ENCODE measurements at regions not wholly inside any gene's neighbourhood (a gene's known extent, or its start where the extent isn't known, plus 50 kb on each side); places are given as distances from the start of the nearest gene placed in this dataset.

GRCh38 chr20:11719153-11719552, 198.5 kb upstream of the BTBD3 start:
- TF ChIP-seq FOXP2 (optimal IDR thresholded peaks at IDR 0.05; ENCODE audit: borderline replicate concordance, extremely low read depth, extremely low read length, insufficient read depth): no peak
- TF ChIP-seq SIN3A (IDR thresholded peaks at IDR 0.05; ENCODE audit: borderline replicate concordance, insufficient read depth, low read length): no peak
- TF ChIP-seq, protein P1, sequence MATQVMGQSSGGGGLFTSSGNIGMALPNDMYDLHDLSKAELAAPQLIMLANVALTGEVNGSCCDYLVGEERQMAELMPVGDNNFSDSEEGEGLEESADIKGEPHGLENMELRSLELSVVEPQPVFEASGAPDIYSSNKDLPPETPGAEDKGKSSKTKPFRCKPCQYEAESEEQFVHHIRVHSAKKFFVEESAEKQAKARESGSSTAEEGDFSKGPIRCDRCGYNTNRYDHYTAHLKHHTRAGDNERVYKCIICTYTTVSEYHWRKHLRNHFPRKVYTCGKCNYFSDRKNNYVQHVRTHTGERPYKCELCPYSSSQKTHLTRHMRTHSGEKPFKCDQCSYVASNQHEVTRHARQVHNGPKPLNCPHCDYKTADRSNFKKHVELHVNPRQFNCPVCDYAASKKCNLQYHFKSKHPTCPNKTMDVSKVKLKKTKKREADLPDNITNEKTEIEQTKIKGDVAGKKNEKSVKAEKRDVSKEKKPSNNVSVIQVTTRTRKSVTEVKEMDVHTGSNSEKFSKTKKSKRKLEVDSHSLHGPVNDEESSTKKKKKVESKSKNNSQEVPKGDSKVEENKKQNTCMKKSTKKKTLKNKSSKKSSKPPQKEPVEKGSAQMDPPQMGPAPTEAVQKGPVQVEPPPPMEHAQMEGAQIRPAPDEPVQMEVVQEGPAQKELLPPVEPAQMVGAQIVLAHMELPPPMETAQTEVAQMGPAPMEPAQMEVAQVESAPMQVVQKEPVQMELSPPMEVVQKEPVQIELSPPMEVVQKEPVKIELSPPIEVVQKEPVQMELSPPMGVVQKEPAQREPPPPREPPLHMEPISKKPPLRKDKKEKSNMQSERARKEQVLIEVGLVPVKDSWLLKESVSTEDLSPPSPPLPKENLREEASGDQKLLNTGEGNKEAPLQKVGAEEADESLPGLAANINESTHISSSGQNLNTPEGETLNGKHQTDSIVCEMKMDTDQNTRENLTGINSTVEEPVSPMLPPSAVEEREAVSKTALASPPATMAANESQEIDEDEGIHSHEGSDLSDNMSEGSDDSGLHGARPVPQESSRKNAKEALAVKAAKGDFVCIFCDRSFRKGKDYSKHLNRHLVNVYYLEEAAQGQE (IDR thresholded peaks at IDR 0.05; ENCODE audit: insufficient read depth in 1 of 2, low read depth in 2 of 2, low read length in 2 of 2): no peak
- no peak for TF ChIP-seq POLR2AphosphoS5 (IDR thresholded peaks at IDR 0.05; ENCODE audit: low read depth, low read length)
- no peak for TF ChIP-seq TAF1 (IDR thresholded peaks at IDR 0.05; ENCODE audit: borderline replicate concordance, insufficient read depth, low read length)

DNA sequence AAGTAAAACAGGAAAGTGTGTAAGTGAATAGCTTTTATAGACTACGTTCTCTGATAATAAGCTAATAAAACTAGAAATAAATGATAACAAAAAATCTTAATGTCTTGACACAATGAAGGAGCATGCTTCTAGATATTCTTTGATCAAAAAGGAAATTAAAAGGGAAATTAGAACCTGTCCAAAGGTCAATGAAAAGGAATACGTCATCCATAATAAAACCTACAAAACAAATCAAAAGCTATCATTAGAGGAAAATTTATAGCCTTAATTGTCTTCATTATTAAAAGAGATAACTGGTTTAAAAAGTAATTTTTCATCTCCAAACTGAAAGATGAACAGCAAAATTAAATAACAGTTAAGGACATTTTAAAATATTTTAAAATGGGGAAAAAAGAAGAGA, 196.3 kb upstream of the BTBD3 start:
- TF ChIP-seq FOXP2 (optimal IDR thresholded peaks at IDR 0.05; ENCODE audit: borderline replicate concordance, extremely low read depth, extremely low read length, insufficient read depth) (no peak), TAF1 (IDR thresholded peaks at IDR 0.05; ENCODE audit: borderline replicate concordance, insufficient read depth, low read length) (no peak), POLR2AphosphoS5 (IDR thresholded peaks at IDR 0.05; ENCODE audit: low read depth, low read length) (no peak), SIN3A (IDR thresholded peaks at IDR 0.05; ENCODE audit: borderline replicate concordance, insufficient read depth, low read length) (no peak)
- TF ChIP-seq, protein P1 (IDR thresholded peaks at IDR 0.05; ENCODE audit: insufficient read depth in 1 of 2, low read depth in 2 of 2, low read length in 2 of 2): no peak

GRCh38 chr20:11724097-11724496, 193.6 kb upstream of the BTBD3 start:
- no peak for TF ChIP-seq FOXP2 (optimal IDR thresholded peaks at IDR 0.05; ENCODE audit: borderline replicate concordance, extremely low read depth, extremely low read length, insufficient read depth)
- TF ChIP-seq TAF1 (IDR thresholded peaks at IDR 0.05; ENCODE audit: borderline replicate concordance, insufficient read depth, low read length): no peak
- TF ChIP-seq, protein P1 (IDR thresholded peaks at IDR 0.05; ENCODE audit: insufficient read depth in 1 of 2, low read depth in 2 of 2, low read length in 2 of 2): no peak
- TF ChIP-seq POLR2AphosphoS5 (IDR thresholded peaks at IDR 0.05; ENCODE audit: low read depth, low read length): no peak

- no peak for TF ChIP-seq FOXP2 (optimal IDR thresholded peaks at IDR 0.05; ENCODE audit: borderline replicate concordance, extremely low read depth, extremely low read length, insufficient read depth)
- TF ChIP-seq TAF1 (IDR thresholded peaks at IDR 0.05; ENCODE audit: borderline replicate concordance, insufficient read depth, low read length): no peak
- TF ChIP-seq SIN3A (IDR thresholded peaks at IDR 0.05; ENCODE audit: borderline replicate concordance, insufficient read depth, low read length): no peak
- TF ChIP-seq, protein P1 (IDR thresholded peaks at IDR 0.05; ENCODE audit: insufficient read depth in 1 of 2, low read depth in 2 of 2, low read length in 2 of 2): no peak
- no peak for TF ChIP-seq POLR2AphosphoS5 (IDR thresholded peaks at IDR 0.05; ENCODE audit: low read depth, low read length)
These were observed 191.7 kb upstream of the BTBD3 start for GRCh38 chr20:11726026-11726425.

DNA sequence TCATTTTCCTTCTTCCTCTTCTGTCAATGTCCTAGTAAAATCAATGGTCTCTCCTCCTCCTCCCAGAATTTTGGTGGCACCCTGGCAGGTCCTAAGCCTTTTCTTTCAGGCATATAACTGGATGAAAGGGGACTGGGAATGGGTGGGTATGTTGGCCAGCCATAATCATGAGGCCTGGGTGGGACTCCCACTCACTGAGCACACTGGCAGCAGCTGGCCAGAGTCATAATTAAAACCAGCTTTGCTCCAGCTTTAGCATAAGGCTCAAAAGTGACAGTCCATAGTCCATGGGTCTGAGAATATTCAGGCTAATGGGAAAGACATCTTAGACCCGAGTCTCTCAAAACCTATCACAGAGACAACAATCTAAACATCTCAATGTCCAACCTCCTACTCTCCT, 190.0 kb upstream of the BTBD3 start:
- no peak for TF ChIP-seq TAF1 (IDR thresholded peaks at IDR 0.05; ENCODE audit: borderline replicate concordance, insufficient read depth, low read length)
